ENCODE measurements at regions not wholly inside any gene's neighbourhood (a gene's known extent, or its start where the extent isn't known, plus 50 kb on each side); places are given as distances from the start of the nearest gene placed in this dataset.

GRCh38 chr3:182214416-182214815 lies 502.7 kb downstream of the SOX2 start:
- DNase-seq (ENCODE audit: low read depth), result no peak

- DNase-seq (ENCODE audit: low read depth), result no peak
These were observed 504.2 kb downstream of the SOX2 start for GRCh38 chr3:182215881-182216280.

- DNase-seq (ENCODE audit: low read depth), result no peak
These were observed 504.7 kb downstream of the SOX2 start for GRCh38 chr3:182216311-182216970.

- no peak for DNase-seq (ENCODE audit: low read depth)
These were observed 508.3 kb downstream of the SOX2 start for GRCh38 chr3:182220013-182220412.

GRCh38 chr3:182220471-182220870 lies 508.7 kb downstream of the SOX2 start:
- DNase-seq (ENCODE audit: low read depth), result no peak

- no peak for DNase-seq (ENCODE audit: low read depth)
These were observed 515.3 kb downstream of the SOX2 start for GRCh38 chr3:182226995-182227394.

GRCh38 chr3:182233405-182233804 lies 521.7 kb downstream of the SOX2 start:
- DNase-seq (ENCODE audit: low read depth), result no peak

- no peak for DNase-seq (ENCODE audit: low read depth)
These were observed 522.2 kb downstream of the SOX2 start for GRCh38 chr3:182233957-182234356.

GRCh38 chr3:182234881-182235280 lies 523.2 kb downstream of the SOX2 start:
- no peak for DNase-seq (ENCODE audit: low read depth)

- DNase-seq (ENCODE audit: low read depth), result no peak
These were observed 523.8 kb downstream of the SOX2 start for GRCh38 chr3:182235504-182235903.

- DNase-seq (ENCODE audit: low read depth), result no peak
These were observed 526.4 kb downstream of the SOX2 start for GRCh38 chr3:182238126-182238525.

GRCh38 chr3:182239316-182239715 lies 527.6 kb downstream of the SOX2 start:
- no peak for DNase-seq (ENCODE audit: low read depth)

GRCh38 chr3:182240474-182240873 lies 528.7 kb downstream of the SOX2 start:
- DNase-seq (ENCODE audit: low read depth), result no peak

GRCh38 chr3:182241196-182241765 lies 529.6 kb downstream of the SOX2 start:
- DNase-seq (ENCODE audit: low read depth), result no peak

- no peak for DNase-seq (ENCODE audit: low read depth)
These were observed 530.2 kb downstream of the SOX2 start for GRCh38 chr3:182241766-182242488.

- no peak for DNase-seq (ENCODE audit: low read depth)
These were observed 530.8 kb downstream of the SOX2 start for GRCh38 chr3:182242489-182242942.

- DNase-seq (ENCODE audit: low read depth), result no peak
These were observed 531.9 kb downstream of the SOX2 start for GRCh38 chr3:182243625-182244024.

- no peak for DNase-seq (ENCODE audit: low read depth)
These were observed 532.7 kb downstream of the SOX2 start for GRCh38 chr3:182244222-182244971.

- DNase-seq (ENCODE audit: low read depth), result no peak
These were observed 533.3 kb downstream of the SOX2 start for GRCh38 chr3:182245059-182245458.

GRCh38 chr3:182246870-182247269 lies 535.1 kb downstream of the SOX2 start:
- no peak for DNase-seq (ENCODE audit: low read depth)

- no peak for DNase-seq (ENCODE audit: low read depth)
These were observed 536.7 kb downstream of the SOX2 start for GRCh38 chr3:182248349-182248880.

GRCh38 chr3:182252802-182253201 lies 540.5 kb upstream of the ATP11B start:
- DNase-seq (ENCODE audit: low read depth), result no peak
